SK-N-SH (cell line): ENCODE measurements at regions not wholly inside any gene's neighbourhood (a gene's known extent, or its start where the extent isn't known, plus 50 kb on each side); places are given as distances from the start of the nearest gene placed in this dataset.

Source experiments
- CTCF ChIA-PET: fragments of 300-600, 350-600 bp; formaldehyde crosslinking; extraction: SDS; loops from one replicate; lab custom pipeline; 2021; lab: Yijun Ruan, JAX
- POLR2A ChIA-PET: fragments of 350-600 bp; sonication (Branson Sonifier 250); formaldehyde crosslinking; extraction: SDS; loops from one replicate; lab custom pipeline; 2020; ENCODE audit warnings: antibody characterized with exemption, inconsistent platforms; lab: Yijun Ruan, JAX
- DNase-seq: peaks from one replicate; pipeline ENCODE4 v3.0.0; 2012
- H2AFZ ChIP-seq: fragments of 200-600 bp; sonication (generic); 2 replicates; pipeline ENCODE4 v1.8.1; 2016; ENCODE audit warnings: antibody characterized with exemption, mild to moderate bottlenecking, low read depth
- H3F3A ChIP-seq: fragments of 200-600 bp; sonication (generic); replicated peaks from 2 replicates; pipeline ENCODE3; 2016; ENCODE audit warnings: antibody characterized with exemption, mild to moderate bottlenecking; ENCODE audit not compliant: insufficient read depth
- H3K27ac ChIP-seq, 2 experiments: fragments of 200-500 bp in 1 of 2; fragments of 200-600 bp in 1 of 2; sonication (Bioruptor generic) in 1 of 2; sonication (generic), shearing (Covaris generic) in 1 of 2; 2 replicates each; pipeline versions ENCODE4 v1.5.1 to v1.6.1; 2014 to 2016; ENCODE audit warnings: low read depth in 2 of 2, inconsistent platforms in 1 of 2, low read length in 1 of 2, mild to moderate bottlenecking in 1 of 2, mixed read lengths in 1 of 2
- H3K27me3 ChIP-seq: fragments of 200-600 bp; sonication (generic), shearing (Covaris generic); 2 replicates; pipeline ENCODE4 v1.6.1; 2016; ENCODE audit warnings: mixed run types; ENCODE audit not compliant: insufficient read depth
- H3K36me3 ChIP-seq, 2 experiments: fragments of 200-500 bp in 1 of 2; fragments of 200-600 bp in 1 of 2; sonication (Bioruptor generic) in 1 of 2; sonication (generic) in 1 of 2; replicated peaks in 1 of 2; 2 replicates each; pipeline versions ENCODE3 to v1.5.1; 2014 to 2016; ENCODE audit warnings: low read length in 1 of 2, mild to moderate bottlenecking in 1 of 2; ENCODE audit not compliant: insufficient read depth in 2 of 2, control insufficient read depth in 1 of 2
- H3K4me1 ChIP-seq, 2 experiments: fragments of 200-500 bp in 1 of 2; fragments of 200-600 bp in 1 of 2; sonication (Bioruptor generic) in 1 of 2; sonication (generic), shearing (Covaris generic) in 1 of 2; 2 replicates each; pipeline versions ENCODE4 v1.5.1 to v1.6.1; 2014 to 2016; ENCODE audit warnings: low read depth in 1 of 2, low read length in 1 of 2, mixed run types in 1 of 2; ENCODE audit not compliant: insufficient read depth in 2 of 2, control insufficient read depth in 1 of 2
- H3K4me2 ChIP-seq: fragments of 200-600 bp; sonication (generic), shearing (Covaris generic); 2 replicates; pipeline ENCODE4 v1.6.1; 2017; ENCODE audit warnings: mixed run types
- H3K4me3 ChIP-seq, 2 experiments: fragments of 200-500 bp in 1 of 2; fragments of 200-600 bp in 1 of 2; sonication (Bioruptor generic) in 1 of 2; sonication (generic), shearing (Covaris generic) in 1 of 2; 2 replicates each; pipeline versions ENCODE4 v1.5.1 to v1.8.1; 2014 to 2016; ENCODE audit warnings: low read depth in 2 of 2, inconsistent platforms in 1 of 2, low read length in 1 of 2, mild to moderate bottlenecking in 1 of 2, mixed read lengths in 1 of 2, moderate library complexity in 1 of 2
- H3K79me2 ChIP-seq: fragments of 200-600 bp; sonication (generic); 2 replicates; pipeline ENCODE4 v1.8.1; 2017; ENCODE audit warnings: mild to moderate bottlenecking; ENCODE audit not compliant: insufficient read depth
- H3K9ac ChIP-seq: fragments of 200-600 bp; sonication (generic); 2 replicates; pipeline ENCODE4 v1.6.1; 2017; ENCODE audit warnings: mixed run types
- H3K9me2 ChIP-seq: fragments of 200-600 bp; sonication (generic); 2 replicates; pipeline ENCODE4 v1.6.1; 2017; ENCODE audit warnings: mixed run types
- H3K9me3 ChIP-seq: fragments of 200-600 bp; sonication (generic); 2 replicates; pipeline ENCODE4 v1.6.1; 2017; ENCODE audit warnings: mixed run types, mild to moderate bottlenecking, moderate library complexity
- H4K20me1 ChIP-seq: fragments of 200-600 bp; sonication (generic); 2 replicates; pipeline ENCODE4 v1.6.1; 2017; ENCODE audit warnings: mild to moderate bottlenecking, mixed run types; ENCODE audit not compliant: insufficient read depth
- EP300 ChIP-seq, 2 experiments: IDR thresholded peaks; 2 replicates each; pipeline versions ENCODE4 v1.4.0 to v1.6.1; 2012; ENCODE audit warnings: borderline replicate concordance in 1 of 2, low read depth in 1 of 2, low read length in 1 of 2
- POLR2AphosphoS5 ChIP-seq: IDR thresholded peaks from 2 replicates; pipeline ENCODE4 v1.6.1; 2012; ENCODE audit warnings: low read depth, low read length
- SMC3 ChIP-seq: IDR thresholded peaks from 2 replicates; pipeline ENCODE4 v1.6.1; 2012; ENCODE audit warnings: low read depth, low read length, improper control_type of control experiment
- TCF12 ChIP-seq: IDR thresholded peaks from 2 replicates; pipeline ENCODE4 v1.4.0; 2012
- YY1 ChIP-seq: IDR thresholded peaks from 2 replicates; pipeline ENCODE4 v1.4.0; 2012; ENCODE audit warnings: low read depth, mild to moderate bottlenecking
- WGBS: methylation state at CpG from one replicate; pipeline ENCODE4 v1.1.6; 2017; ENCODE audit warnings: low lambda C conversion rate; 5-methylcytosine and 5-hydroxymethylcytosine counted together
- TF ChIP-seq, protein P1 (sequence below): fragments of 200-600 bp; sonication (generic); IDR thresholded peaks from 2 replicates; pipeline ENCODE4 v1.6.1; 2017; ENCODE audit warnings: antibody characterized with exemption, mild to moderate bottlenecking, moderate library complexity
- TF ChIP-seq, protein P2 (sequence below): fragments of 150-350 bp; IDR thresholded peaks from 2 replicates; pipeline ENCODE4 v1.6.1; 2016; ENCODE audit warnings: mild to moderate bottlenecking, low read depth, low read length
- TF ChIP-seq, protein P3 (sequence below): IDR thresholded peaks from 2 replicates; pipeline ENCODE4 v1.4.0; 2012; ENCODE audit warnings: low read depth
- TF ChIP-seq, protein P4 (sequence below): fragments of 150-350 bp; IDR thresholded peaks from 2 replicates; pipeline ENCODE4 v1.6.1; 2017; ENCODE audit warnings: antibody characterized with exemption, low read length, low read depth, borderline replicate concordance

- H3K9me3 ChIP-seq = no peaks in the 10 kb centered on the region; the same call in 1 of the 2 replicates
- POLR2A ChIA-PET = no interaction called here
- CTCF ChIA-PET = no interaction called here
- H4K20me1 ChIP-seq = no peaks in the 10 kb centered on the region
- H3K4me2 ChIP-seq = no peak overlapping the region
- 0% methylated on average over 1 of the region's 1 CpG for WGBS
- H3K79me2 ChIP-seq = no peaks in the 10 kb centered on the region
- H3K36me3 ChIP-seq = no peaks in the 10 kb centered on the region
- no peaks in the 10 kb centered on the region for H3K4me1 ChIP-seq
- no peaks in the 10 kb centered on the region for H3K27me3 ChIP-seq
- H3K27ac ChIP-seq = no peak overlapping the region
- no peak overlapping the region for H3K4me3 ChIP-seq
- no peaks in the 10 kb centered on the region for H3F3A ChIP-seq
- no peak for TF ChIP-seq POLR2AphosphoS5
- TF ChIP-seq, protein P1, sequence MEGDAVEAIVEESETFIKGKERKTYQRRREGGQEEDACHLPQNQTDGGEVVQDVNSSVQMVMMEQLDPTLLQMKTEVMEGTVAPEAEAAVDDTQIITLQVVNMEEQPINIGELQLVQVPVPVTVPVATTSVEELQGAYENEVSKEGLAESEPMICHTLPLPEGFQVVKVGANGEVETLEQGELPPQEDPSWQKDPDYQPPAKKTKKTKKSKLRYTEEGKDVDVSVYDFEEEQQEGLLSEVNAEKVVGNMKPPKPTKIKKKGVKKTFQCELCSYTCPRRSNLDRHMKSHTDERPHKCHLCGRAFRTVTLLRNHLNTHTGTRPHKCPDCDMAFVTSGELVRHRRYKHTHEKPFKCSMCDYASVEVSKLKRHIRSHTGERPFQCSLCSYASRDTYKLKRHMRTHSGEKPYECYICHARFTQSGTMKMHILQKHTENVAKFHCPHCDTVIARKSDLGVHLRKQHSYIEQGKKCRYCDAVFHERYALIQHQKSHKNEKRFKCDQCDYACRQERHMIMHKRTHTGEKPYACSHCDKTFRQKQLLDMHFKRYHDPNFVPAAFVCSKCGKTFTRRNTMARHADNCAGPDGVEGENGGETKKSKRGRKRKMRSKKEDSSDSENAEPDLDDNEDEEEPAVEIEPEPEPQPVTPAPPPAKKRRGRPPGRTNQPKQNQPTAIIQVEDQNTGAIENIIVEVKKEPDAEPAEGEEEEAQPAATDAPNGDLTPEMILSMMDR = no peak
- TF ChIP-seq, protein P2, sequence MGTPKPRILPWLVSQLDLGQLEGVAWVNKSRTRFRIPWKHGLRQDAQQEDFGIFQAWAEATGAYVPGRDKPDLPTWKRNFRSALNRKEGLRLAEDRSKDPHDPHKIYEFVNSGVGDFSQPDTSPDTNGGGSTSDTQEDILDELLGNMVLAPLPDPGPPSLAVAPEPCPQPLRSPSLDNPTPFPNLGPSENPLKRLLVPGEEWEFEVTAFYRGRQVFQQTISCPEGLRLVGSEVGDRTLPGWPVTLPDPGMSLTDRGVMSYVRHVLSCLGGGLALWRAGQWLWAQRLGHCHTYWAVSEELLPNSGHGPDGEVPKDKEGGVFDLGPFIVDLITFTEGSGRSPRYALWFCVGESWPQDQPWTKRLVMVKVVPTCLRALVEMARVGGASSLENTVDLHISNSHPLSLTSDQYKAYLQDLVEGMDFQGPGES = no peak
- no peak for TF ChIP-seq EP300 (IDR thresholded peaks at IDR 0.05; ENCODE audit: borderline replicate concordance in 1 of 2, low read depth in 1 of 2, low read length in 1 of 2)
- TF ChIP-seq SMC3 = no peak
- no peak overlapping the region for H3K9ac ChIP-seq
- H2AFZ ChIP-seq = no peak overlapping the region
- no peak for DNase-seq
- H3K9me2 ChIP-seq = no peaks in the 10 kb centered on the region
Observed at GRCh38 chr3:153354641-153355040, 192.6 kb downstream of the RAP2B start.

GRCh38 chr3:153355559-153355958 is 193.5 kb downstream of the RAP2B start:
- ChIA-PET CTCF (no interaction called here), POLR2A (no interaction called here)
- no peaks in the 10 kb centered on the region for H3K79me2 ChIP-seq
- H2AFZ ChIP-seq = no peak overlapping the region
- no peaks in the 10 kb centered on the region for H3F3A ChIP-seq
- 13% methylated on average over 1 of the region's 1 CpG for WGBS
- H3K36me3 ChIP-seq = no peaks in the 10 kb centered on the region
- no peaks in the 10 kb centered on the region for H3K9me2 ChIP-seq
- no peaks in the 10 kb centered on the region for H3K27me3 ChIP-seq
- no peaks in the 10 kb centered on the region for H3K4me1 ChIP-seq
- no peak overlapping the region for H3K27ac ChIP-seq
- TF ChIP-seq TCF12 = no peak
- no peak overlapping the region for H3K9ac ChIP-seq
- no peak overlapping the region for H3K4me2 ChIP-seq
- H4K20me1 ChIP-seq = no peaks in the 10 kb centered on the region
- no peak for DNase-seq
- H3K4me3 ChIP-seq = no peak overlapping the region
- no peaks in the 10 kb centered on the region for H3K9me3 ChIP-seq

DNA sequence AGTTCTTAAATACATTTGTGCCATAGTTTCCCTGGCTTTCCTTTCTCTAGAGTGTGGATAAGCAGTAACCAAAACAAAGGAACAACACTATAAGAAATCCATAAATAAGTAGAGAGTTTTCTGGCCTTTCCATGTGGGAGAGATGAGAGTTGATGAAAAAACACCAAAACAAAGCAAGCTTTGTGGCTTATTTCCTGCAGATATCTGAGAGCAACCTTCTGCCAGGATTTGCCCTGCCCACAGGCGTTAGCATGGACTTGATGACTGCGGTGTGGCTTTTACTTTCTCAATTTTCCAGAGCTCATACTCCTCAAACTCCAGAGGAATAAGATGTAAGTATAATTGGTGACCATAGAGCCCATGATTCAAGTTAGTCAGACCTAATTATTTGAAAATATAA is 194.9 kb downstream of the RAP2B start:
- CTCF ChIA-PET = interaction anchor here (0.7 kb wide), 1 partner anchor 27 kb away, joined by 3 read pairs; no protein-coding TSS in a partner anchor
- Histone ChIP-seq H3K27ac (no peak overlapping the region), H3K4me1 (no peaks in the 10 kb centered on the region), H3K4me2 (no peak overlapping the region), H3K9me2 (no peaks in the 10 kb centered on the region), H3K36me3 (no peaks in the 10 kb centered on the region), H3K4me3 (no peak overlapping the region), H3K9me3 (no peaks in the 10 kb centered on the region), H4K20me1 (no peaks in the 10 kb centered on the region), H2AFZ (no peak overlapping the region), H3K79me2 (no peaks in the 10 kb centered on the region), H3F3A (no peaks in the 10 kb centered on the region), H3K9ac (no peak overlapping the region), H3K27me3 (no peaks in the 10 kb centered on the region)
- POLR2A ChIA-PET = no interaction called here
- WGBS = 17% methylated on average over 2 of the region's 2 CpGs
- no peak for DNase-seq
- TF ChIP-seq, protein P3, sequence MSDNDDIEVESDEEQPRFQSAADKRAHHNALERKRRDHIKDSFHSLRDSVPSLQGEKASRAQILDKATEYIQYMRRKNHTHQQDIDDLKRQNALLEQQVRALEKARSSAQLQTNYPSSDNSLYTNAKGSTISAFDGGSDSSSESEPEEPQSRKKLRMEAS = no peak
- no peak for TF ChIP-seq YY1
- TF ChIP-seq, protein P4, sequence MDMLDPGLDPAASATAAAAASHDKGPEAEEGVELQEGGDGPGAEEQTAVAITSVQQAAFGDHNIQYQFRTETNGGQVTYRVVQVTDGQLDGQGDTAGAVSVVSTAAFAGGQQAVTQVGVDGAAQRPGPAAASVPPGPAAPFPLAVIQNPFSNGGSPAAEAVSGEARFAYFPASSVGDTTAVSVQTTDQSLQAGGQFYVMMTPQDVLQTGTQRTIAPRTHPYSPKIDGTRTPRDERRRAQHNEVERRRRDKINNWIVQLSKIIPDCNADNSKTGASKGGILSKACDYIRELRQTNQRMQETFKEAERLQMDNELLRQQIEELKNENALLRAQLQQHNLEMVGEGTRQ = no peak
